ENCODE measurements at regions not wholly inside any gene's neighbourhood (a gene's known extent, or its start where the extent isn't known, plus 50 kb on each side); places are given as distances from the start of the nearest gene placed in this dataset.
"Not testable (repeated sequence)": the region's sequence is repeated elsewhere in the genome, so short reads cannot be mapped to it uniquely, and the experiment has no call there.

- no peak overlapping the region for H3K9ac ChIP-seq
- Mint-ChIP-seq H3K27me3 (ENCODE audit: insufficient read depth, low read depth) (peaks cover 2% of the 10 kb centered on the region), H3K4me1 (no peaks in the 10 kb centered on the region), H3K9me3 (peaks cover 2% of the 10 kb centered on the region), H3K36me3 (peaks cover 1% of the 10 kb centered on the region), H3K4me3 (no peak overlapping the region), H3K27ac (no peak overlapping the region)
- no peak overlapping the region for H2AFZ ChIP-seq (replicated peaks)
- H3K79me2 ChIP-seq (ENCODE audit: low read depth), result no peaks in the 10 kb centered on the region
- no peaks in the 10 kb centered on the region for H3K27me3 ChIP-seq
- H3K4me2 ChIP-seq, result no peak overlapping the region
- TF ChIP-seq EZH2phosphoT487 (IDR thresholded peaks at IDR 0.05), result no peak
- TF ChIP-seq EZH2 (IDR thresholded peaks at IDR 0.05), result no peak
- TF ChIP-seq CTCF (IDR thresholded peaks at IDR 0.05), result no peak
- H3K9me3 ChIP-seq (ENCODE audit: low read depth), result no peaks in the 10 kb centered on the region
- no peaks in the 10 kb centered on the region for H3K4me1 ChIP-seq
- DNase-seq (ENCODE audit: low spot score), result no peak
- no peak overlapping the region for H3K27ac ChIP-seq
- no peak overlapping the region for H3K4me3 ChIP-seq
- H3K36me3 ChIP-seq, result no peaks in the 10 kb centered on the region
- H4K20me1 ChIP-seq (ENCODE audit: low read depth), result no peaks in the 10 kb centered on the region
- no peaks in the 10 kb centered on the region for H3F3A ChIP-seq (ENCODE audit: low read depth)
Measured at GRCh38 chr5:173486355-173487225, 129.9 kb downstream of the BOD1 start.

GRCh38 chr5:173484569-173484968 lies 131.9 kb downstream of the BOD1 start:
- no peak for DNase-seq (ENCODE audit: low spot score)
- Histone ChIP-seq H3K79me2 (ENCODE audit: low read depth) (no peaks in the 10 kb centered on the region), H3K4me2 (no peak overlapping the region), H3K36me3 (no peaks in the 10 kb centered on the region), H3K9ac (no peak overlapping the region), H3K27ac (no peak overlapping the region), H3F3A (ENCODE audit: low read depth) (no peaks in the 10 kb centered on the region), H3K4me3 (no peak overlapping the region), H3K27me3 (no peaks in the 10 kb centered on the region), H4K20me1 (ENCODE audit: low read depth) (no peaks in the 10 kb centered on the region), H2AFZ (replicated peaks) (no peak overlapping the region), H3K4me1 (no peaks in the 10 kb centered on the region), H3K9me3 (ENCODE audit: low read depth) (no peaks in the 10 kb centered on the region)
- no peaks in the 10 kb centered on the region for H3K36me3 Mint-ChIP-seq
- H3K9me3 Mint-ChIP-seq, result no peaks in the 10 kb centered on the region
- H3K4me1 Mint-ChIP-seq, result no peaks in the 10 kb centered on the region
- H3K27ac Mint-ChIP-seq, result no peak overlapping the region
- H3K27me3 Mint-ChIP-seq (ENCODE audit: insufficient read depth, low read depth), result no peaks in the 10 kb centered on the region
- no peak overlapping the region for H3K4me3 Mint-ChIP-seq
- no peak for TF ChIP-seq EZH2phosphoT487 (IDR thresholded peaks at IDR 0.05)
- no peak for TF ChIP-seq CTCF (IDR thresholded peaks at IDR 0.05)
- TF ChIP-seq EZH2 (IDR thresholded peaks at IDR 0.05), result no peak

GRCh38 chr5:173483599-173483998 lies 132.9 kb downstream of the BOD1 start:
- H3K4me1 ChIP-seq; H3K27ac Mint-ChIP-seq; H3K4me3 ChIP-seq; H3K4me3 Mint-ChIP-seq; H3K27ac ChIP-seq; DNase-seq (ENCODE audit: low spot score); H3K27me3 Mint-ChIP-seq (ENCODE audit: insufficient read depth, low read depth); H3K9me3 ChIP-seq (ENCODE audit: low read depth); H3K4me2 ChIP-seq; H4K20me1 ChIP-seq (ENCODE audit: low read depth); H3K27me3 ChIP-seq; H2AFZ ChIP-seq (replicated peaks); H3F3A ChIP-seq (ENCODE audit: low read depth); H3K36me3 ChIP-seq; H3K4me1 Mint-ChIP-seq; H3K9me3 Mint-ChIP-seq; H3K79me2 ChIP-seq (ENCODE audit: low read depth); H3K36me3 Mint-ChIP-seq; H3K9ac ChIP-seq: not testable (repeated sequence)

- Histone ChIP-seq H3K27ac (no peak overlapping the region), H3F3A (ENCODE audit: low read depth) (no peaks in the 10 kb centered on the region), H3K9ac (no peak overlapping the region), H3K36me3 (no peaks in the 10 kb centered on the region), H3K4me3 (no peak overlapping the region), H3K9me3 (ENCODE audit: low read depth) (no peaks in the 10 kb centered on the region), H4K20me1 (ENCODE audit: low read depth) (no peaks in the 10 kb centered on the region), H3K4me1 (no peaks in the 10 kb centered on the region), H2AFZ (replicated peaks) (no peak overlapping the region), H3K4me2 (no peak overlapping the region), H3K27me3 (no peaks in the 10 kb centered on the region), H3K79me2 (ENCODE audit: low read depth) (no peaks in the 10 kb centered on the region)
- Mint-ChIP-seq H3K4me1 (peaks cover 2% of the 10 kb centered on the region), H3K27me3 (ENCODE audit: insufficient read depth, low read depth) (no peaks in the 10 kb centered on the region), H3K4me3 (no peak overlapping the region), H3K27ac (no peak overlapping the region), H3K9me3 (no peaks in the 10 kb centered on the region), H3K36me3 (no peaks in the 10 kb centered on the region)
- no peak for TF ChIP-seq EZH2phosphoT487 (IDR thresholded peaks at IDR 0.05)
- no peak for TF ChIP-seq EZH2 (IDR thresholded peaks at IDR 0.05)
- TF ChIP-seq CTCF (IDR thresholded peaks at IDR 0.05), result no peak
- DNase-seq (ENCODE audit: low spot score), result no peak
Measured at GRCh38 chr5:173483160-173483559, 133.3 kb downstream of the BOD1 start.

Measured in neural progenitor cell (in vitro differentiated cells).